Muscle of back (tissue), 3 donors: ENCODE measurements at regions not wholly inside any gene's neighbourhood (a gene's known extent, or its start where the extent isn't known, plus 50 kb on each side); places are given as distances from the start of the nearest gene placed in this dataset.

Experiments used
- DNase-seq, 3 donors: peaks; one replicate each; pipeline versions ENCODE4 v3.0.0 to v3.0.0-alpha.2; 2013

DNA sequence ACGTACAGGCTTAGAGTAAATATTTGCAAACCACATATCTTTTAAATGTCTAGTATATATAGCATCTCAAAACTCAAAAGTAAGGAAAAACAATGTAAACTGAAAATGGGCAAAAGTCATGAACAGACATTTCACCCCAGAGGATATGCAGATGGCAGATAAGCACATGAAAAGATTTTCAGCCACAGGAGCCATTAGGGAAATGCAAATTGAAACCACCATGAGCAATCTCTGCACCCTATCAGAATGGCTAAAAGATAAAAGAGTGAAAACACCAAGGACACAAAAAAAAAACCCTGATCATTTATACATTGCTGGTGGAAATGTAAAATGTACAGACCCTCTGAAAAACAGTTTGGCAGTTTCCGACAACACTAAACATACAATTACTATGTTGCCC is 292.7 kb downstream of the ZNF516 start:
- DNase-seq, result no peak

DNA sequence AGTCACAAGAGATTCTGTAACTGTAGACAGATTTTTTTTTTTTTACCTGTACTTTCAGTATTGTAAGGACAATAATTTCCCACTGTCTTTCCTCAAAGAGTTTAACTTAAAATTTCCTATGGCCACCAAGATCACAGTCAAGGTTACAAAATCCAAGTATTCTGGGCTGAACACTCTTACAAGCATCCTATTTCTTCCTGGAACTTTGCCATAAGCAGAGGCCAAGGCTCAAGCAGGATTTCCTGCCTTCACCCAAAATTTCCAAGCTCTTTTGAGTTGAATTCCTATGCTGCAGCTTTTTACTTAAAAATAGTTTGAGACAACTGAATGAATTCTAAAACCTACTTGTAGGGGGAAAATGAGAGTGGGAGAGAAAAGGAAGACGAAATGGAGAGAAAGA is 299.4 kb downstream of the ZNF516 start:
- DNase-seq, result peak in 2 of 3 donors; percentile 54 to 73

GRCh38 chr18:76188097-76188496 is 306.9 kb downstream of the ZNF516 start:
- no peak for DNase-seq

- peak in 1 of 3 donors; percentile 47 for DNase-seq
Observed at GRCh38 chr18:76179257-76179656, 315.8 kb downstream of the ZNF516 start.

DNA sequence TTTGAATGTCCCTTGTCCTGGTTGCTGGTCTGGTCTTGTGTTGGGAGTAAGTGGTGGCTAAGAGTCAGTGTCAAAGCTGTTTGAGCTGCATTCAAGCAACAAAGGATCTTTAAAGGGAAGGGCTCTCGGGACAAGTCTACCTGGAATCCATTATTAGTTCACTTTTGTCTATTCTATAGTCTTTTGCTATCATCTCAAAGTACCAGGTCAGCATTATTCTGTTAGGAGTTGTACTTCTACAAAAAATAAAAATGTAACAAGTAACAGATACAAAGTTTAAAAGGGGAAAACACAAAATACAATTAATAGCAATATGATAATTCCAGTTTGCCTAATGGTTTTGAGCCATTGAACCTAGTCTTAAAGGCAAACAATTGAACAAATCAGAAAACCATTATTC is 317.9 kb downstream of the ZNF516 start:
- no peak for DNase-seq

GRCh38 chr18:76174451-76174850 is 320.6 kb downstream of the ZNF516 start:
- DNase-seq, result peak in 2 of 3 donors; percentile 28 to 36

DNA sequence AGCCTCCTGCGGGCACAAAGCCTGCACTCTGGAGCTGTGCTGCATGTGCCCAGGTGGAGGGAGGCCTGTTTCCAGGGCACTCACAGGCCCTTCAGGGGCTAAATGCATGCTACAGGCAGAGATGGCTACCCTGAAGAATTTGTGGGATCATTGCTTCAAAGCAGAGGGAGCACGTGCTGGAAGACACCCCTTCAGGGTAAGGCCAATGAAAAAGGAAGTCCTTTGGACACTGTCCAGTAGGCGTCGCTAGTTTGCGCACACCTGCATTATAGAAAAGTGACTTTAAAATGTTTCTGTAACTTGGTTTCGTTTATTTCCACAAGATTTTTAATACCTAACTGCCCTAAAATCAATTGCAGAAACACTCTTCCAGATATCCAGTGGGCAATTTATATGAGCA is 325.3 kb downstream of the ZNF516 start:
- DNase-seq, result no peak

GRCh38 chr18:76167845-76168621 is 327.0 kb downstream of the ZNF516 start:
- no peak for DNase-seq

- DNase-seq, result no peak
Observed at GRCh38 chr18:76167410-76167809, 327.6 kb downstream of the ZNF516 start.

DNA sequence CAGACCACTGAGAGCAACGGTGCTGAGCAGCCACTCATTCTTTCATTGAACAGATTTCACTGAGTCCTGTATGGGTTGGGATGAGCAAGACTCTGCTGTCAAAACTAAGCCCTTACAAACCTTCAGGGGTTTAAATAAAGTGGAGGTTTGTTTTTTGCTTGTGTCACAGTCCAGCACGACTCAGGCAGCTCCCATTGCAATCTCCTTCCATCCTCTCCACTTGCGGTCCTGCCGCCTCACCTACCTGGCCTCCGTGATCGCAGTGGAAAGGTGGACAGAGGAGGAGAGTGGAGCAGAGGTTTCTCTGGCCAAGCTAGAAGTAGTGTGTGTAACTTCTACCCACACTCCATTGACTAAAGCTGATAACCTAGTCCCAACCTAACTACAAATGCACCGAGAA is 332.2 kb downstream of the ZNF516 start:
- no peak for DNase-seq

DNA sequence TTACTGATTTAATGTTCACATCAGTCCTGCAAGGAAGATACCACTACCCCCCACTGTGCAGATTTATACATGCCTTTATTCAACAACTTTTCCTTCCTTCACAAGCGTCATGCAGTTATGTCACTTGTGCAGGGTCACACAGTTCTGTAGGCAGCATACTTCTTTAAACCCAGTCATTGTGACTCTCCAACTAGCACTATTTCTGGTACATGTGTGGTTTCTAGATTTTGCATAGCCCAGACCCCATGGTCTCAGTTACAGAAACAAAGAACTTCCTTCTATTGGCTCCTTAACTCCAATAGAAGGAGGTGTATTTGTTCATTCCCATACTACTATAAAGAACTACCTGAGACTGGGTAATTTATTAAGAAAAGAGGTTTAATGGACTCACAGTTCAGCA is 333.1 kb downstream of the ZNF516 start:
- DNase-seq, result no peak

DNA sequence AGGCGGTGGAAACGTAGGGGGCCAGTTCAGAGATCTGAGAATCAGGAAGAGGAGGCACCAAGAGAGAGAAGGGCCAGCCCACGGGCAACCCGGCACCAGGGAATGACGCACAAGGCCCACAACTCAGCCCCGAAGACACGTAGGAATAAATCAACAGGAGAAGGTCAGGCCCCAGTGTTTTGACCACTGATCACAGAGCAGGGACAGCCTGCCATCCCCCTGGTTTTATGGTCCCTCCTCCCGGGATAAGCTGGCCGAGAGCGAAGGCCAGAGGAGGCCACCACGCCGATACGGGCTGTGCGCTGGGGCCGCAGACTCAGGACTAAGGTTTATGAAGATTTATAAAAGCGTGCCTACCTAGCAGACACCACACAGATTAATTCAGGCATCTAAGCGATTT is 341.4 kb downstream of the ZNF516 start:
- no peak for DNase-seq

- no peak for DNase-seq
Observed at GRCh38 chr18:76149734-76150133, 345.3 kb downstream of the ZNF516 start.

- no peak for DNase-seq
Observed at GRCh38 chr18:76149284-76149683, 345.8 kb downstream of the ZNF516 start.

GRCh38 chr18:76145521-76146376 is 349.3 kb downstream of the ZNF516 start:
- DNase-seq, result no peak

DNA sequence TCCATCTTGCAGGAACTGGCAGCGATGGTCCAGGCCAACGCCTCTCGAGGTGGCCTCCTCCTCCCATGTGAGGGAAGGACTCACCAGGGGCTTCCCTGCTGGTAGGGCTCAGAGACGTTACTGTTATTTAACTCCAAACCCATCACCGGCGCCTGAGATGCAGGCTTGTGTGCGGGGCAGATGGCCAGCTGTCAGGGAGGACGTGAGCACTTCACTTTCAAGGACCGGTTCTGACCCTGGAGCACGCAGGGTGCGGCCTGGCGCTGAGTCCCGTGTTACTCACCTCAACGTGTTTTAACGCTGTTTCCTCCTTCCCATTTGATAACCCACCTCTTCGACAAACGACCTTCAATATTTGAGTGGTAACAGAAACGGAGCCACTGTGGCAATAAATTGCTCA is 350.2 kb downstream of the ZNF516 start:
- DNase-seq, result no peak

DNA sequence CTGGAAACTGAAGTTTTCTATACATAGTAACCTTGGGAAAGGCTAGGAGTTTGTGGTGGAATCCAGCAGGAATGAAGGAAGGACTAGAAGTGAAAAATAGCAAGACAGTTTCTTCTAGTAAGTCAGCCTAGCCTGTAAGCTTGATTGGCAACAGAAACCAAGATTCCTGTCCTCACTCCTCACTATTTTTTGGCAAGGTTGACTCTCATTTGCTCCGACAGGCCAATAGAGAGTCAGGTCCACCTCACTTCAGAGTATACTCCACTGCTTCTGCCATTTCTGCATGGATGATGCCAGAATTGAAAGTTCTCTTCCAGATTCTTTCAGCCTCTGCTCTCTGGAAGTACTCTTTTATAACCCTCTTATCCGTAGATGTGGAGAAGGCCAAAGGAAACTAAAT is 352.4 kb downstream of the ZNF516 start:
- peak in 2 of 3 donors; percentile 37 to 65 for DNase-seq

DNA sequence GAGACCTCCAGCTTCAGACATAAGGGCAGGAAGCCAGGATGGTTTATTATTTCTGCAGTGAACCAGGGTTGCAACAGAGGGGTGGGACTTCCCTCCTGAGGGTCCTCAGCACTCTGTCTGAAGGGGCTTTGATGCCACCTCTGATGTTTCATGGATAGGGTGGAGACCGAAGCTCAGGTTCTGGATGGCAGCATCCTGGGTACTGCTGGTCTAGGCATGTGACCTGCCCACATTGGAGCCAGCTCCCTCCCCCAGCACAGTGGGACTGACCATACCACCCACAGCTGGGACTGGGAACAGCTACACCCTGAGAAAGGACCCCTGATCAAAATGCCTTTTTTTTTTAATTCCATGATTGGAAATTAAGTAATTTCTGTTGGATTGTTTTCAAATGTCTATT is 355.2 kb downstream of the ZNF516 start:
- no peak for DNase-seq

GRCh38 chr18:76137216-76137615 is 357.8 kb downstream of the ZNF516 start:
- peak in 2 of 3 donors; percentile 30 to 35 for DNase-seq

DNA sequence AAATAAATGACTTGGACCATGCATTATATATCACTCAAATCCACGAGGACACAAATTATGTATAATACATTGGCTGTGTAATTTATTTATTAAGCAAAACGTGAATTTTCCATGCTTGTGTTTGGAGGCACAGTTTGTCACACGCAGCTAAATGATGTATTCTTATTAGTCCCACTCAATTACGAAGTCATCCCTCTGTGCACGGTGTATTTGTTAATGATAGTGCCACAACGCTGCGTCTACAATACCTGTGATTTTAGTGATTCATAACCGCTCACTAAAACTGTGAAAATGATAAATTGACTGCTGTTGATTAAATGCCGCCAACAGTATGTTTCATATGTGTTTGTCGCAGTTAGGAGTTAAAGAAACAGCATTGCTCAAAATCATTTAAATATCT is 358.3 kb downstream of the ZNF516 start:
- DNase-seq, result no peak

- DNase-seq, result no peak
Observed at GRCh38 chr18:76134628-76135027, 360.4 kb downstream of the ZNF516 start.

DNA sequence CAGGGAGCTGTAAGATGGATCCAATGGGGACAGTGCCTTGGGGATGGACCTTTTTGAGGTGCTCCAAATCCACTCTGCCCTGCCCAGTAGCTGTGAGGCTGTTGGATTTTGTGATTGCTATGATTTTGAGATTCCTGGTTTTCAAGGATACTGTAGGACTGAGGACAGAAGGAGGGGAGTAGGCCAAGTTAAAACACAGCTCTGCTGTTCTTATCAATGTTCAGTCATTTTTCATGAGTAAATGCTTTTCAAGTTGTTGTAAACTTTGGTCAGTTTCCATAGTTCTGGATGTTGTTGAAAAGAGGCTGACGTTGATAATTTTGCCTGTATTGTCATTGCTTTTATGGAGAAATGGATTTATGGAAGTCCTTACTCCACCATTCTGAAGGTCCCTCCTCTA is 361.2 kb downstream of the ZNF516 start:
- DNase-seq, result no peak

GRCh38 chr18:76131738-76132137 is 363.3 kb downstream of the ZNF516 start:
- no peak for DNase-seq
